NCI-H69 (cell line): ENCODE measurements at regions not wholly inside any gene's neighbourhood (a gene's known extent, or its start where the extent isn't known, plus 50 kb on each side); places are given as distances from the start of the nearest gene placed in this dataset.
"Not testable (repeated sequence)": the region's sequence is repeated elsewhere in the genome, so short reads cannot be mapped to it uniquely, and the experiment has no call there.

ENCODE experiments used
- DNase-seq: peaks from one replicate; lab custom pipeline; 2025; lab: John Stamatoyannopoulos, UW

DNA sequence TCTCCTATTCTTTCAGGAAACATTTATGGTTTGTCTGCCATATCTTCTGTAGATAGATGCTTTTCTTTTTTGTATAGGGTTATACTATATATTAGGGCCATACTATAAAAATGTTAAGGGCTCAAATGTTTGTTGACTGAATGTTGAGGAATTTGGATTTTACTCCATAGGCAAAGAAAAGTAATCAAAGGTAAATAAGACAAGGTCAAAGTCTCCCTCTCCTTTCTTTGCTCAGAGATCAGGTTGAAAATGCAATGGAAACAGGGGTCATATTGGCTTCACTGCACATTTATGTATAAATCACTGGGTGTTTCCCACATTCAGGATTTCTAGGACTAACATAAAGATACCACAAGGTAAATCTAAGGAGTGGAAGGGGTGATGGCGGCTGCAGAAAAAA lies 291.4 kb upstream of the FZD8 start:
- no peak for DNase-seq

DNA sequence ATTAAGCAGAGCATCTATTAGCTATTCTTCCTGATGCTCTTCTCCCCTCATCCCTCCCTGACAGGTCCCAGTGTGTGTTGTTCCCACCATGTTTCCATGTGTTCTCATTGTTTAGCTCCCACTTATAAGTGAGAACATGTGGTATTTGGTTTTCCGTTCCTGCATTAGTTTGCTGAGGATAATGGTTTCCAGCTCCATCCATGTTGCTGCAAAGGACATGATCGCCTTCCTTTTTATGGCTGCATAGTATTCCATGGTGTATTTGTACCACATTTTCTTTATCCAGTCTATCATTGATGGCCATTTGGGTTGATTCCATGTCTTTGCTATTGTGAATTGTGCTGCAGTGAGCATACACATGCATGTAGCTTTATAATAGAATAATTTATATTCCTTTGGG lies 287.9 kb upstream of the FZD8 start:
- not testable (repeated sequence) for DNase-seq

DNA sequence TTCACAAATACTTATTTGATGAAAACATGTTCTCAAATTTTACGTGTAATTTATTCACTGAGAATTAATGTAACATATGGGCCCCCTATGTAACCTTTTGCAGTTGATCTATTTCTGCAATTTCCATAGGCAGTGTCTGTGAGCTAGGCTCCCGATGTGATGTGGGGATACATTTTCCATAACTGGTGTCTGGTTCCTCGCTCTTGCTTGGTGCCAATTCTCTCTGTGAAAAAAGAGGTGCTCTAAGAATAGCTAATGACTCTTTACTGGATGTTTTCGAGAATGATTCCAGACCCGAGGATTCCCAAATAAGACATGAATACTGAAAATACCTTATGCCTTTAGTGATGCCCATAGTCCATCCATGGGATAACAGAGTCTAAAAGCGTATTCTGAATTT lies 286.7 kb upstream of the FZD8 start:
- no peak for DNase-seq

DNA sequence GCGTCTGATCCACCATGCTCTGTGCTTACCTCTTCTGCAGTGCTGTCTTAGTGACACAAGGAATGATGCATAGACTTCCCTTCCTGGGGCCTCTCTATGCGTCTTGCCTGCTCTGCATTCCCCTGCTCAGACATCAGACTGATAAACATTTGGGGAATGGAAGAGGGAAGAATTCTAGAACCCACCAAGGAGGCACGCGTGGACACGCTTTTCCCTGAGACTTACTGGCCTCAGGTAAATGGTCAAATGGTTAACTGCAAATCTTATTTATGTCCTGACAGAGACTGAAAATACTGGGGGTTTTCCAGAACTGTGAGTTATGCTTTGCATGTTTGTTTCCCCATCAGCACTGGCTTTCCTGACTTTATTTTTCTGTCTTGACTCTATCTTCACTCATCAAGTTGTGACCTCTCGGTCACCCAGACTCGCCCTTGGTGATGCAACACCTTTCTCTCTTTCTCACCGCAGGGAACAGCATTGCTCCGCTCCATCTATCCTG lies 285.9 kb upstream of the FZD8 start:
- DNase-seq: no peak

DNA sequence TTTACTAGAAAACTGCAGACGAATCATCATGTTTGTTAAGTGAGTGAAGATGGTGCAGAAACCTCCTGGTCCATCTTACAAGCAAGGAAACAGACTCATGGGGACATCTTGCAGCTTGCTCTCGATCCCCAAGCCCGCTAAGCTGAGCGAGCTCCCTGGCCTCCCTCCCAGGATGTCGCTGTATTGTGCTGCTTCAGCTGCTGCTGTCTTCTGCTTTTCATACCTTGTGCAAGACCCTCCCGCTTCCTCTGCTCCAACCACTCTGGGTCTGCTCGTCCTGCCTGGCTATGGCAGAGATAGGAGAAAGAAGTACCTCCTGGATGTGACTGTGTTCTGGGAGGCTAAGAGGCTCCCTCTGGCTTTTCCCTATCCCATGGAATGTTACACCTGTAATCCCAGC lies 285.2 kb upstream of the FZD8 start:
- DNase-seq: peak; percentile 8

DNA sequence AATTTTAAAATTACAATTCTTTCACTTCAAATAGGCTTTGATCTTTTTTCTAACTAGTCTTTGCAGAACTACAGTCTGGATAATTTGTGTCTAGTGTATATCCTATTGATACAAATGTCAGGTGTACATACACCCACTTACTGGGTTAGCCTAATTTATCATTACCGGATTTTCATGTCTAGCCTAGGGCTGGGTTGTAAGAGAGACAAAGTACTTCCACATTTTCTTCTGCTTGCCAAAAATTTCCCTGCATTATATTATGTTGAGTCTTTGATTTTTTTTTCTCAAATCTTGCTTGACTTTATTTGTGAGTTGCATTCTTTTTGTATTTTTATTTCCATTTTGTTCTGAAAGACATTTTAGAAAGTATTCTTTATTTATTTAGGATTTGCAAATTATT lies 284.8 kb upstream of the FZD8 start:
- peak; percentile 53 for DNase-seq

DNA sequence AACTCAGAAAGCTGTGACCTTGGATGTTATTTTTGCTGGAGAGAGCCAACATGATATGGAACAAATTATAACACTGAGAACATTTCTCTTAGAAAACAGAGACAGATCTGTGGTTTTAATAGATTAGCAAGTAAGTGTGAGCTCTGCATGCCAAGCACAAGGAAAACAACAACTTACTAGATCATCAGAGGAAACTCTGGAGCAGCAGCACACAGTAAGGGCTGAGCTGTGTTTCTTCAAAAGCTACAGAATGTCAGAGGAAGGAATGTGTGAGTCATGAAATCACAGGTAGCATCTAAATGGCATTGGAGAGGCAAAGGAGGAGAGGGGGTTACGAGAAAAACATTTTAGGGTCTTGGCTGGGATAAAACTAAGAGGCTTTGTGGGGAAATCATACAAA lies 283.4 kb upstream of the FZD8 start:
- peak; percentile 4 for DNase-seq

DNA sequence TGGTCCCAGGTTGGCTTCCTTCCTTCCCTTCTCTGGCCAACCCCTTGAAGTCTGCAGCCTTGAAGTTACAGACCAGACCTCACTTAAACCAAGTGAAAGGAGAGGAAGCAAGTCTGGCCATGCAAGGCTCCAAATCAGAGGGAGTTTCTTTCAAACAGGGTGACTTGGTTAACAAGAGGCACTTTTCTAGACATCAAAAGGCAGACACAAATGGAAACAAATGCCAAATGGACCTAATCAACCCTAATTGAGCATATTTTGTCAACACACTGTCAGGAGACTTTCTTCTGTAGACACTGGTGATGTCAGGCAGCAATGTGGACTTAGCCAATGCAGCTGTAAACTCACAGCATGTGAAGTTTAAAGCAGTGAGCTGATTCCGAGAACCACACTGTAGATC lies 282.7 kb upstream of the FZD8 start:
- DNase-seq: peak; percentile 61

DNA sequence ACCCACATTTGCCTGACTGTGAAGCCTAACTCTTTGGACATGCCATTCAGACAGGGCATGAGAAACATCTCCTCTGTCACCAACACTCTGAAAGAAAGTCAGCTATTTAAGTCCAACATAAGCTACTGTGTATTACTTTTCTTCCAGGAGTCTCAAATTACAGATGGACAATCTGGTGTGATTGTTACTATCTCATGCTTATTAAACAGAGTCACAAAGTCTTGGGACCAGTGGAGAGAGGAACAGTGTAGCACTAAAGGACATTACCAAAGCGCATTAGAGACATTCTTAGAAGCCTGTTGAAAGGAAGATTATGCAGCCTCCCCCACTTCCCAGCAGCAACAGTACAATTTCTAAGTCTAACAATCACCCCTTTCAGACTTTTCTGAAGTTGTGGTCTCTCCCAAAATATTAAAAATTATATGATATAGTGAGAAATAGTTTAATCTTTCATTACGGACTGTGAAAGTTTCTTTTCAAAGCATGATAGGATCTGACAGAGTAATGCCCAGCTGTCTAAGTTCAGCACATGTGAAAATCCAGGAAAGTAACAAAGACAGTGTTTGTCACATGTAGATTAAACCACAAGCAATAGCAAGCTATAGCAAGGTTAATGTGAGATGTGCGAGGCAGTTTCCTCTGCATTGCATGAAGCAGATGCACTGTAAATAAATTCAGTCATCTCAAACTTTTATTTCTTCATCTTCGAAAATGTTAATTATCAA lies 280.9 kb upstream of the FZD8 start:
- DNase-seq: no peak

DNA sequence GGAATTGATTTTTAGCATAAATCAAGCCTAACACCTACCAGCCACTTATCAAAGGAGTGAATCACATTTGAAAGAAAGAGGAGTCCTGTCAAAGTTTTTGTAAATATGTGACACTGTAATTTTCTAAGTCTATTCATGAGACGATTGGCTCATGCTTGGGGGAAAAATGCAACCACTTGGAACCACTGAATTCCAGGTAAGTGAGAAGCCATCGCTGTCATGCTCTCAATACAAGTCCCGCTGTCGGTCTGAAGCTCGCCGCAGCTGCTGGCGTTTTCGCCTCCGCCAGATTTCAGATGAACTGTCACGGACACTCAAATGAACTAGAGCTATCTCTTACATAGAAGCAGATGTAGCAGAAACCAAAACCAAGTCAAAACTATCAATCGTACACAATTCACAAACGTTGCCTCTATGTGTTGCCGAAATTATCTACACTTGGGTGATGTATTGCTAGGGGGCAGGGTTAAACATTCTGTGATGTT lies 279.8 kb upstream of the FZD8 start:
- no peak for DNase-seq

DNA sequence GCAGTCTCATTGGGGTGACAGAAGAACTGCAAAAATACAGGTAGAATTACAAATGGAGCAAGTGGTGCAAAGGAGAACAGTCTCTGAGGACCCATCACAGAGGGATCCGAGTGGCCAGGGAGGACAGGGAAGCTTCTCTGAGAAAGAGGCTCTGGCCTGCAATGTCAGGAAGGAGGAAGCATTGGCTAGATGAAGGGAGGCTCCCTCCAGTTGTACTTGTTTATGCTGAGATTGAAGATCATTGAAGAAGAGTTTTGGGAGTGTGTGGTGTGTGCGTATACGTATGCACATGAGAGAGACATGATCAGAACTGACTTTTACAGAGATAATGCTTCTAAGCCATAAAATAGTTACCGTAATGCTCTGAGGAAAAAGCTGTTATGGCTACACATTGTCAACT lies 274.7 kb upstream of the FZD8 start:
- DNase-seq: no peak

DNA sequence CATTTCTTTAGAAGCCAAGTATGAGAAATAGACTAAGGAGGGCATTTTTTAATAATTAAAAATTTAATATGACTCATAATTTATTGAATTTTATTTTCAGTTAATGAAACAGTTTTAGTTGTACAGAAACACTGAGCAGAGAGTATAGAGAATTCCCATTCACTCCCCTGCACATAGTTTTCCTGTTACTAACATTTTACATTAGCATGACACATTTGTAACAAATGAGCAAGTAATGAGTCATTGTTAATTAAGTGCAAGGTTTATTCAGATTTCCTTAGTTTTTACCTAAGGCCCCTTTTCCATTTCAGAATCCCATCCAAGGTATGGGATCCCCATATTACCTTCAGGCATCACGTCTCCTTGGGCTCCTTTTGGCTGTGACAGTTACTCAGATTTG lies 271.5 kb upstream of the FZD8 start:
- no peak for DNase-seq

DNA sequence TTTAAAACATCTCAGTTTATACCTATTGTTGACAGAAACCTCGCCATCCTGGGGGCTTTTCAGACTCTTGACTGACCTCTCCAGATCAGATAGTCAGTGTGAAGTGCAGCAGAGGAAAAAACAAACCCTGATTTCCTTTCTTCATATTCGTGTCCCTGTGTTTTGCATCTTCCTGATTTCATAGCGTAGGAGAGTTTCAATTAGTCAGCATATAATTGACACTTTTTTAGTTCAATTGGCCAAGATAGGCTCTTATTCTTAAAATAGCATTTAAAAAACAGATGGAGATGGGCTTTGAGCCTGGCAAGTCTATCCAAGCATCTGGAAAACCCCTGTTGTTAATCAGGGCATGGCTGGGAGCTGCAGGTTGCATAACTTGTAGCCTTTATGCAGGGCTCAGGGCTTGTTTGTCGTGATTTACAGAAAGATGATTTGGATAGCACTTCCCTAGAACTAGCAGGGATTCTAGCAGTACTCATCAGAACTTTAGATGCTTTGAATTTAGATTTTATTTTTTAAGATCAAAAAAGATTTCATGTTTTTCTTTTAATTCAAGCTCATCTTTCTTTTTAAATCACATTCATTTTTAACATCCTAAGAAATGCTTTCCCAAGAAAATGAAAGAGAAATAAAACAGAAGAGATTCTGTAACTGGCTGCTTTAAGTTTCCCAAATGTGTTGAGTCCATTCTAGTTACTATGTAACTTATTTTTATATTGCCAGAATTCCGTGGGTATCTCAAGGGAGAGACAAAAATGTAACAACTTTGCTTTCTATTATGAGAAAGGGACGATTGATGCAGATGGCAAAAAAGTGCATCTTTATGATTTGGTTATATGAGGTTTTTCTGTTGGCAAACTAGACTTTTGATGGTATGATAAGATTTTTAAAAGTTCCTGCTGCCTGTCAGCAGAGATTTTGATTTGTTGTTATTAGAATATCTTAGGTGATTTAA lies 270.8 kb upstream of the FZD8 start:
- peak; percentile 7 for DNase-seq

DNA sequence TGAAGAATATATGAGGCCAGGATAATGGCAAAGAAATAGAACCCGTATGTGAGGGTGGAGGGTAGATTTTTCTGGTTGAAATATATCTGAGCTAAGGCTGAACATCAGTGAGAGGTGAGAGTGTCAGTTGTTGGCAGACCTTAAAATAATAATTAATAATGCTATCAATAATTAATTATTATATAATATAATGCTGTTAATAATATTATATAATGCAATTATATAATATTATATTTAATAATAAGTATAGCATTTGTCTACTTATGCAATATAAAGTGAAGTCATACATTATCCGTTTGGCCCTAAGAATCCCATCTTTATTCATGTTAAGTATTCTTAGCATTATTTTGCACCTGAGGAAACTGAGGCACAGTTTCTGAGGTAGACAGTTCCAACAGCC lies 269.9 kb upstream of the FZD8 start:
- no peak for DNase-seq

DNA sequence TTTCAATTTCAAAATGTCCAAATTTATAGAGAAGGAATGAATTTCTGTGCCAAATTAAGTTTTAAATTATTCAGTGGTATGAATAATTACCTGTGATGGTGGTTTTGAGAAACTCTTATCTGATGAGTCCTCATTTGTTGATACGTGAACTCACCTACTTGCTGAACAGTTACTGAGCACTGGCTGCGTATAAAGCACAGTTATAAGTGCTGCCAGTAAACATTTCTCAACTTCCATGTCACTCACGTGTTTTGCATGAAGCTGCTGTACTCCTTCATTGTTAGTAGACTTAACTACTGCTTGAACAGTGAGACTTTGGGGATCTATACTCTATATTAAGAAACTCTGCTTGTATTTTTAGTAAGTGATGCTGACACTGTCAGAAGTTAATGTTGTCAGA lies 269.1 kb upstream of the FZD8 start:
- DNase-seq: no peak

DNA sequence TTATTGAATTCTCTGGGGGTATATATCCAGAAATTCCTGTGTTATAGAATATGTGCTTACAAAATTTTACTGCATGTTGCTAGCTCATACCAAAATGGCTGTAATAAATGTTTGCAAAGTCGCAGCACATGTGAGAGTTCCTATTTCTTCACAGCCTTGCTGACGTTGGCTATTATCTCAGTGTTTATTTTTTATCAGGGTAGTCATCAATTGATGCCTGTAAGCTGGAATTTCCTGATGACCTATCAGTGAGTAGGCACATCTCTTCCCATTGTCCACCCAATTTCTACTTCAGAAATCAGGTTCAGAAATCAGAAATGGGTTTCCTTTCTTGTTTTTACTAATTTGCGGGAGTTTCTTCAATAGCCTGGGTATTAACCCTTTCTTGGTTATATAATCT lies 268.1 kb upstream of the FZD8 start:
- DNase-seq: no peak

DNA sequence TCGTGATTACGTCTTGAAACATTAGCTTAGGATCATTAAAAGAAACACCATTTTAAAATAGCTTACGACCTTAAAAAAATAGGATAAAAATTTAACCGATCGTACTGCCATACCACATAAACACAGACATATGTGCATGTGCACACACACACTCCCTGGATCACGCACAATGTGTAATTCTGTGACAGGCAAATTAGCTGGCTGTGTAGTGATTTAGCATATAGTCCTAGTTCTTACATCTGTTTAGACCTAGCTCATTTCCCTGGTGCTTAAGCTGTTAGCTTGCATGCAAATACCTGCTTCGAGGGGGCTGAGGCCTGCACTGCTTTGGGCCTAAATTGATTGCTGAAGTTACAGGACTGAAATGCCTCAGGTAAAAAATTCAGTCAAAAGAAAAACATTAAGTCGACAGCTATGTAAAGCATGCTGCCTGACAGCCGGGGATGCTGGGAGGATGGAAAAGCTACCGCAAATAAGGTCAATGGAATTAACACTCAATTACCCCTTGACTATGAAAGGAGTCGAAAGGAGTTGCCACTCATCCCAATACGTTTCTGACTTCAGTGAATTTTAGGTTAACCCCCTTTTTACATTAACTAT lies 267.1 kb upstream of the FZD8 start:
- DNase-seq: no peak

DNA sequence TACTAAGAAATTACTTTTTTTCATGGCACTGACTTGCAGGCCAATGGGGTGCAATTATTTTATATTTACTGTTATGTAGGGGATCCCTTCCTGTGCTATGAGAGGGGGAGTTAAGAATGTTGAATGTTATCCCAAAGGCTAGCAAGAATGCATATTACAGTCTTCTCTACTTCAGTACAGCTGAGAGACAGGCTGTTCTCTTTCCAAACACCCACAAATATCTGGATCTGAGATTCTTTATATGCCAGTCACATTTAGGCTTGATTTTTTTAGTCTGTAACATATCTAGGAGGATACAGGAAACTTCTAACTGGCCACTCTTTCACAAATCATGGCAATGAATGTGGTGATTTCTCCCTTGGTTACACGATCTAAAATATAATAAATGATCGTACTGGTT lies 266.4 kb upstream of the FZD8 start:
- no peak for DNase-seq

DNA sequence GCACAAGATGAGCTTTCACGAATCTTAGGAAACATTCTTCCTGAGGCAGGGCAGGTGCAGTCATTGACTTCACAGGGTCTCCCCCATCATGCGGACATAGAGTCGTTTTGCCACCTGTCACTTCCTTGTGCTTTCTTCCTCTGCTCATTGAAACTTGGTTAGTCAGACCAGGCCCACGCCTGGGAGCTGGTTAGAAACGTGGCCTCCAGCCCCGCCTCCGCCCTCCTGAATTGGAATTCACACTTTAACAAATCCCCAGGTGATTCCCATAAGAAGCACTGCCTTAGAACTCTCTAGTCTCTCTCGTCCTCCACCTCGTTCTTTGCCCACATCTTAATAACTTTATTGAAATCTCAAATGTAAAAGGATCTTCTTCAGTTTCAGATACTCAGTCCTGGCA lies 265.5 kb upstream of the FZD8 start:
- no peak for DNase-seq

DNA sequence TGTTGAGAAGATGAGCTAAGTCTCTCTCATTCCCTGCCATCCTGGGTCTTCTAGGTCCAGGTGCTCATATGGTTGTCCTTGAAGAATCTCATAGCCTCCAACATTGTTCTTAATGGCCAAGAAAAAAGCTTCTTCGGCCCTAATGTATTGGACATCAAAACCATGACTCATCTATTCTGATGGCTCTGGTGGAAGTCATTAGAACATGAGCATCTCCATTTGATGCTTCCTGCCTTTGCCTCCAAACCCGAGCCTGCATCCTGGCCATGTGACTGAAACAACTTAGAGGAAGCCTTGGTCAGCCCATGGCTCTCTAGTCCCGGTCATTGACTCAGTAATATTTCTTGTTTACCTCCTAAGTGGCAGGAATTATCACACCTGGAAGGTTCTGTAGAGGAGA lies 264.1 kb upstream of the FZD8 start:
- DNase-seq: no peak

DNA sequence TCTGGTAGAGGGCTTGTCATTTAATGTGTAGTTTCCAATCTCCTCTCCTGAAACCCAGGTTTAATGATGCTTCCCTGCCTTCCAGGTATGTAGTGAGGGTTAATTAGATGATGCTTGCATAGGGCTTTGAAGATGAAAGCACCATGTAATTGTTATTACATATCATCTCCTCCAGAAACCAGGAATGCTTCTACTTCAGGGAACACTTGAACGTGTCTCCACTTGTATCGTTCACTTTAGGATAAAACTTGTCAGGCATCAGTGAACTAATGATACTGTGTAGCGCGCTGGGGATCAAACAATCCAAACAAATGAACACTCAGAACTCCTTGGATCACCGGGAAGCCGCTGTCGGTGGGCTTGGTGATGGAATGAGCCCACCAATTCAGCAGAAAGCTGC lies 260.9 kb upstream of the FZD8 start:
- DNase-seq: peak; percentile 69

DNA sequence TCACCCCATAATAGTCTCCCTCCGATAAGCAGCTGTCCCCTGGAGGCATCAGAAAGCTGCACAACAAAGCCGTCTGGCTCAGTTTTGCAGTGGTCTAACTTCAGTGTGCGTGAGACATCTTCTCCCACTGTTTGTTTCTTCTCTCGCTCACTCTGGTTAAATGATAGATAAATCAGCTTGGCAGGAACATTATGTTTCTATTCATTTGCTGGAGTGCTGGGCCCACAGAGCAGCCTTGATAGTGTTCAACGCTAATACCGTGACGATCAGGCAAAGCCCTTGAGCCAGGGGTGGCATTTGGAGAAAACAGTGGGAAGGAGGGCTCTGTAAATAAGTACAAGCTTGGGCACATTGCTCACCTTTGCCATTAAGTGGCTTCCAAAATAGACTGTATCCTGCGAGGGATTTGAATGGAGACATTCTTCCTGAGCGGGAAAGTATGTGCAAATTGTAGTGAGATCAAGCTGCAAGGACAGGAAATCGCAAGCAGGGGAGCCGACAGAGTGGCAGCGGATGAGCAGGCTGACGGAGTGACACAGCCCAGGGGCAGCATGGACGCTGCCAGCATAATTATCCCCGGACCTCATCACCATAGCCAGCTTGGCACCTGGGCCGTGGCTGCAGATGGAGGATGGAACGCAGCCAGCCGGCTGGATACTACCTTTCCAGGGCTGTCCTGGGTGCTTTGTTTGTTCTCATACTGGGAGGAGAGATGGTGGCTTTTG lies 256.8 kb upstream of the FZD8 start:
- peak; percentile 90 for DNase-seq
